ENCODE measurements at regions not wholly inside any gene's neighbourhood (a gene's known extent, or its start where the extent isn't known, plus 50 kb on each side); places are given as distances from the start of the nearest gene placed in this dataset.

DNA sequence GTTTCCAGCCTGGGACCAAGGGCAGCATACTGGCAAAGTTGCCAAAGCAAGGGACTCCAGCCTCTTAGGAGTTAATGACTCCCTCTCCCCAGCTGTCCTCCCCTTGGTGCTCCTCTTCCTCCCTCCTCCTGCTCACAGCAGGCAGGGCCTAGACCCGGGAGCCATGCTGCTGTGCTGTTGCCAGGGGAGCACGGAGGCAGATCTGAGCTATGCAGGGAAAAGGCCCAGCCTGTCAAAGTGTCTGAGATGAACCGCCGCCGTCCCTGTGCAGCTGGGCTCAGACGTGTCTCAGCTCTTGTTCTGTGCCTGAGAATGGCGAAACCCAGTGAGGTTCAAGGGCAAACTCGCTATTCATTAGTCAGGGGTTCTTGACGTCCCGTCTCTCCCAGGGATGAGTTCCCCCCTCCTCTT, 60.8 kb upstream of the POLG start:
- no peak for TF ChIP-seq CTCF (IDR thresholded peaks at IDR 0.05; ENCODE audit: insufficient read depth, low read depth, low read length)
- TF ChIP-seq EZH2 (IDR thresholded peaks at IDR 0.05; ENCODE audit: insufficient read depth, low read length): no peak
